Neuronal stem cell (in vitro differentiated cells): ENCODE measurements at regions not wholly inside any gene's neighbourhood (a gene's known extent, or its start where the extent isn't known, plus 50 kb on each side); places are given as distances from the start of the nearest gene placed in this dataset.
A peak's percentile ranks its signal among the peaks of the same experiment; 100 is the strongest.
"Not testable (repeated sequence)": the region's sequence is repeated elsewhere in the genome, so short reads cannot be mapped to it uniquely, and the experiment has no call there.

Source experiments
- DNase-seq: peaks from one replicate; pipeline ENCODE4 v3.0.0-alpha.2; 2013; ENCODE audit warnings: low spot score
- H2AFZ ChIP-seq: one replicate; pipeline ENCODE4 v1.6.1; 2013; ENCODE audit warnings: mild to moderate bottlenecking, low read length, inconsistent platforms
- H2AK5ac ChIP-seq: 2 replicates; pipeline ENCODE4 v1.6.1; 2013; ENCODE audit warnings: low read depth, mild to moderate bottlenecking, inconsistent platforms, low read length, moderate library complexity, mixed read lengths
- H2BK120ac ChIP-seq: 2 replicates; pipeline ENCODE4 v1.6.1; 2013; ENCODE audit warnings: low read depth, mild to moderate bottlenecking, inconsistent platforms, low read length, moderate library complexity, mixed read lengths
- H2BK12ac ChIP-seq: one replicate; pipeline ENCODE4 v1.6.1; 2013; ENCODE audit warnings: low read length, inconsistent platforms
- H2BK15ac ChIP-seq: 2 replicates; pipeline ENCODE4 v1.6.1; 2013; ENCODE audit warnings: mild to moderate bottlenecking, low read length, inconsistent platforms, mixed read lengths
- H2BK5ac ChIP-seq: one replicate; pipeline ENCODE4 v1.6.1; 2013; ENCODE audit warnings: inconsistent platforms, mild to moderate bottlenecking, low read length, moderate library complexity
- H3K14ac ChIP-seq: one replicate; pipeline ENCODE4 v1.6.1; 2013; ENCODE audit warnings: low read length, inconsistent platforms
- H3K18ac ChIP-seq: 2 replicates; pipeline ENCODE4 v1.6.1; 2013; ENCODE audit warnings: low read length, inconsistent platforms
- H3K23ac ChIP-seq: 2 replicates; pipeline ENCODE4 v1.6.1; 2013; ENCODE audit warnings: low read depth, mild to moderate bottlenecking, mixed read lengths, low read length, inconsistent platforms; ENCODE audit not compliant: poor library complexity
- H3K27ac ChIP-seq: replicated peaks from 3 replicates; pipeline ENCODE4 v1.5.1; 2013; ENCODE audit warnings: low read length, inconsistent platforms
- H3K27me3 ChIP-seq, 3 experiments: 2 replicates each; pipeline ENCODE4 v1.6.1; 2013; ENCODE audit warnings: low read length in 3 of 3, mild to moderate bottlenecking in 2 of 3, inconsistent platforms in 1 of 3, low read depth in 1 of 3, mixed read lengths in 1 of 3, moderate library complexity in 1 of 3; ENCODE audit not compliant: control insufficient read depth in 3 of 3, insufficient read depth in 3 of 3
- H3K36me3 ChIP-seq, 2 donors: replicated peaks in 1 of 2; 2 replicates each; pipeline ENCODE4 v1.6.1; 2013; ENCODE audit warnings: low read length in 2 of 2; ENCODE audit not compliant: control insufficient read depth in 2 of 2, insufficient read depth in 2 of 2
- H3K4ac ChIP-seq: 2 replicates; pipeline ENCODE4 v1.6.1; 2013; ENCODE audit warnings: inconsistent platforms, mild to moderate bottlenecking, low read length, moderate library complexity
- H3K4me1 ChIP-seq, 2 donors: 1 replicate in 1 of 2; 2 replicates in 1 of 2; pipeline ENCODE4 v1.6.1; 2013; ENCODE audit warnings: low read length in 2 of 2, low read depth in 1 of 2; ENCODE audit not compliant: control insufficient read depth in 2 of 2, insufficient read depth in 1 of 2
- H3K4me2 ChIP-seq: one replicate; pipeline ENCODE4 v1.6.1; 2013; ENCODE audit warnings: mild to moderate bottlenecking, low read length, inconsistent platforms; ENCODE audit not compliant: insufficient read depth, poor library complexity, severe bottlenecking
- H3K4me3 ChIP-seq, 2 donors: 2 replicates each; pipeline ENCODE4 v1.5.1; 2013; ENCODE audit warnings: low read length in 2 of 2, mild to moderate bottlenecking in 2 of 2, inconsistent platforms in 1 of 2, moderate library complexity in 1 of 2
- H3K79me1 ChIP-seq: one replicate; pipeline ENCODE4 v1.6.1; 2013; ENCODE audit warnings: low read depth, mild to moderate bottlenecking, inconsistent platforms, low read length, moderate library complexity
- H3K9ac ChIP-seq: one replicate; pipeline ENCODE4 v1.6.1; 2013; ENCODE audit warnings: mild to moderate bottlenecking, low read depth, low read length, inconsistent platforms; ENCODE audit not compliant: poor library complexity
- H3K9me3 ChIP-seq, 2 donors: replicated peaks in 1 of 2; 2 replicates each; pipeline versions ENCODE3 to v1.6.1; 2013; ENCODE audit warnings: low read length in 2 of 2, mild to moderate bottlenecking in 2 of 2, inconsistent platforms in 1 of 2, low read depth in 1 of 2, mixed read lengths in 1 of 2, moderate library complexity in 1 of 2; ENCODE audit not compliant: control insufficient read depth in 2 of 2, insufficient read depth in 1 of 2
- H4K8ac ChIP-seq: one replicate; pipeline ENCODE4 v1.6.1; 2013; ENCODE audit warnings: low read depth, mild to moderate bottlenecking, inconsistent platforms, low read length, moderate library complexity
- H4K91ac ChIP-seq: one replicate; pipeline ENCODE4 v1.6.1; 2013; ENCODE audit warnings: low read length, low read depth, mild to moderate bottlenecking, inconsistent platforms; ENCODE audit not compliant: poor library complexity
- WGBS, 2 donors: extraction: QIAGEN DNeasy Blood & Tissue Kit; methylation state at CpG; one replicate each; pipeline ENCODE4 v1.1.7; 2013; ENCODE audit warnings: missing lambda C conversion rate in 2 of 2, mixed read lengths in 1 of 2; ENCODE audit not compliant: insufficient read length in 2 of 2, insufficient replicate concordance in 1 of 2; ENCODE audit errors: extremely low coverage in 2 of 2; 5-methylcytosine and 5-hydroxymethylcytosine counted together

GRCh38 chr6:139732451-139732850 is 358.0 kb upstream of the CITED2 start:
- Histone ChIP-seq H2BK5ac (no peak overlapping the region), H2BK12ac (no peak overlapping the region), H3K27ac (no peak overlapping the region), H3K23ac (no peak overlapping the region), H4K8ac (no peak overlapping the region), H3K4ac (no peak overlapping the region), H2AK5ac (no peak overlapping the region), H2BK120ac (no peak overlapping the region), H3K9ac (no peak overlapping the region), H3K4me1 (peaks cover 0 to 2% of the 10 kb centered on the region in 2 donors), H4K91ac (no peak overlapping the region), H3K4me2 (no peak overlapping the region), H3K36me3 (no peaks in the 10 kb centered on the region), H3K9me3 (no peaks in the 10 kb centered on the region), H3K27me3 (no peaks in the 10 kb centered on the region), H2AFZ (no peak overlapping the region), H3K4me3 (no peak overlapping the region), H3K14ac (no peak overlapping the region), H3K79me1 (no peaks in the 10 kb centered on the region), H2BK15ac (no peak overlapping the region), H3K18ac (no peak overlapping the region)
- WGBS, 2 donors = no CpG with 5 or more reads among the region's 3 CpGs
- DNase-seq = no peak

- no peaks in the 10 kb centered on the region for H3K36me3 ChIP-seq
- no peak overlapping the region for H3K27ac ChIP-seq
- no peak overlapping the region for H2AFZ ChIP-seq
- H3K4me1 ChIP-seq = peaks cover 0 to 2% of the 10 kb centered on the region in 2 donors
- H4K91ac ChIP-seq = no peak overlapping the region
- H3K14ac ChIP-seq = no peak overlapping the region
- no peak overlapping the region for H3K23ac ChIP-seq
- H2AK5ac ChIP-seq = no peak overlapping the region
- no peak overlapping the region for H4K8ac ChIP-seq
- no peak overlapping the region for H3K4me2 ChIP-seq
- no peaks in the 10 kb centered on the region for H3K79me1 ChIP-seq
- H2BK15ac ChIP-seq = no peak overlapping the region
- no peak for DNase-seq
- H2BK120ac ChIP-seq = no peak overlapping the region
- no peak overlapping the region for H3K9ac ChIP-seq
- no peaks in the 10 kb centered on the region for H3K9me3 ChIP-seq
- H3K4me3 ChIP-seq = no peak overlapping the region
- no peak overlapping the region for H2BK5ac ChIP-seq
- H3K27me3 ChIP-seq = no peaks in the 10 kb centered on the region
- H3K18ac ChIP-seq = no peak overlapping the region
- WGBS, 2 donors = no CpG with 5 or more reads among the region's 2 CpGs
- H3K4ac ChIP-seq = no peak overlapping the region
- no peak overlapping the region for H2BK12ac ChIP-seq
Observed at GRCh38 chr6:139730340-139730974, 356.0 kb upstream of the CITED2 start.

- H2BK12ac ChIP-seq = no peak overlapping the region
- no peak overlapping the region for H3K27ac ChIP-seq
- H3K79me1 ChIP-seq = no peaks in the 10 kb centered on the region
- peaks cover 0 to 2% of the 10 kb centered on the region in 2 donors for H3K4me1 ChIP-seq
- H2BK15ac ChIP-seq = no peak overlapping the region
- no peak overlapping the region for H2BK120ac ChIP-seq
- no CpG with 5 or more reads among the region's 5 CpGs for WGBS, 2 donors
- H2BK5ac ChIP-seq = no peak overlapping the region
- H3K4ac ChIP-seq = no peak overlapping the region
- no peak overlapping the region for H3K18ac ChIP-seq
- H3K36me3 ChIP-seq = no peaks in the 10 kb centered on the region
- no peak overlapping the region for H3K9ac ChIP-seq
- H4K91ac ChIP-seq = no peak overlapping the region
- H3K14ac ChIP-seq = no peak overlapping the region
- H4K8ac ChIP-seq = no peak overlapping the region
- no peak overlapping the region for H3K4me3 ChIP-seq
- no peak for DNase-seq
- H3K27me3 ChIP-seq = no peaks in the 10 kb centered on the region
- H3K4me2 ChIP-seq = no peak overlapping the region
- no peak overlapping the region for H2AK5ac ChIP-seq
- H3K9me3 ChIP-seq = no peaks in the 10 kb centered on the region
- peak overlapping the region; percentile 51 for H2AFZ ChIP-seq
- no peak overlapping the region for H3K23ac ChIP-seq
Observed at GRCh38 chr6:139728876-139729427, 354.5 kb upstream of the CITED2 start.

- not testable (repeated sequence) for H3K4me3 ChIP-seq, H4K8ac ChIP-seq
- WGBS, 2 donors = no CpG with 5 or more reads among the region's 23 CpGs
Observed at GRCh38 chr6:139726272-139726671, 351.8 kb upstream of the CITED2 start.

More at GRCh38 chr6:139726272-139726671, 351.8 kb upstream of the CITED2 start:
- not testable (repeated sequence) for H3K36me3 ChIP-seq, H2BK12ac ChIP-seq, H3K23ac ChIP-seq, H2AFZ ChIP-seq, DNase-seq, H2AK5ac ChIP-seq, H3K27me3 ChIP-seq, H3K14ac ChIP-seq, H3K9ac ChIP-seq, H2BK5ac ChIP-seq, H3K4me1 ChIP-seq, H4K91ac ChIP-seq, H3K4ac ChIP-seq, H3K9me3 ChIP-seq, H2BK15ac ChIP-seq, H2BK120ac ChIP-seq, H3K4me2 ChIP-seq, H3K79me1 ChIP-seq, H3K27ac ChIP-seq
- H3K18ac ChIP-seq = peak overlapping the region; percentile 38
